ENCODE measurements at regions not wholly inside any gene's neighbourhood (a gene's known extent, or its start where the extent isn't known, plus 50 kb on each side); places are given as distances from the start of the nearest gene placed in this dataset.

- no peak overlapping the region for H3K4me3 ChIP-seq (ENCODE audit: low read depth, low read length)
- TF ChIP-seq CTCF (IDR thresholded peaks at IDR 0.05; ENCODE audit: low read depth, low read length) = no peak
These were observed 102.6 kb upstream of the CDH11 start for GRCh38 chr16:65224471-65224870.

- no peak for TF ChIP-seq CTCF (IDR thresholded peaks at IDR 0.05; ENCODE audit: low read depth, low read length)
- no peak overlapping the region for H3K4me3 ChIP-seq (ENCODE audit: low read depth, low read length)
These were observed 101.5 kb upstream of the CDH11 start for GRCh38 chr16:65223335-65223734.

DNA sequence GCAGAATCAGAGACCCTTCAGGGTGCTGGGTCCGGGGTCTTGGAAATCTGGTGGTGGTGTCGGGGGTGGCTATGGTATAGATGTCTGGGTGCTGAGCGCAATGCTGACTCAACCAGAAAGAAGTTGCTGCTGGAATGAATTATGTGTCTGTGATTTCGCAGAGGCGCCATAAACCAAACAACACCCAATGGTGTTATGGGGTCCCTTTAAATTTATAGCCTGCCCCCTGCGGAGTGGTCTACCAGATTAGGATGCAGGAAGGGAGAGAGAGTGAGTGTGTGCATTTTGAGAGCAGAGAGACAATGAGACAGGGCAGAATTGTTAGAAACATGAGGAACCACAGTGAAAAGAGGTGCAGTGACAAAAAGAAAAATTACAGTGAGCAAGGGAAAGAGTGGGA is 100.7 kb upstream of the CDH11 start:
- TF ChIP-seq CTCF (IDR thresholded peaks at IDR 0.05; ENCODE audit: low read depth, low read length) = no peak

GRCh38 chr16:65222049-65222448 is 100.2 kb upstream of the CDH11 start:
- no peak overlapping the region for H3K4me3 ChIP-seq (ENCODE audit: low read depth, low read length)
- no peak for TF ChIP-seq CTCF (IDR thresholded peaks at IDR 0.05; ENCODE audit: low read depth, low read length)

More for the DNA sequence above, 100.7 kb upstream of the CDH11 start:
- no peak overlapping the region for H3K4me3 ChIP-seq (ENCODE audit: low read depth, low read length)

GRCh38 chr16:65219786-65220185 is 97.9 kb upstream of the CDH11 start:
- H3K4me3 ChIP-seq (ENCODE audit: low read depth, low read length) = no peak overlapping the region
- TF ChIP-seq CTCF (IDR thresholded peaks at IDR 0.05; ENCODE audit: low read depth, low read length) = no peak

GRCh38 chr16:65218348-65218747 is 96.5 kb upstream of the CDH11 start:
- no peak overlapping the region for H3K4me3 ChIP-seq (ENCODE audit: low read depth, low read length)
- no peak for TF ChIP-seq CTCF (IDR thresholded peaks at IDR 0.05; ENCODE audit: low read depth, low read length)

DNA sequence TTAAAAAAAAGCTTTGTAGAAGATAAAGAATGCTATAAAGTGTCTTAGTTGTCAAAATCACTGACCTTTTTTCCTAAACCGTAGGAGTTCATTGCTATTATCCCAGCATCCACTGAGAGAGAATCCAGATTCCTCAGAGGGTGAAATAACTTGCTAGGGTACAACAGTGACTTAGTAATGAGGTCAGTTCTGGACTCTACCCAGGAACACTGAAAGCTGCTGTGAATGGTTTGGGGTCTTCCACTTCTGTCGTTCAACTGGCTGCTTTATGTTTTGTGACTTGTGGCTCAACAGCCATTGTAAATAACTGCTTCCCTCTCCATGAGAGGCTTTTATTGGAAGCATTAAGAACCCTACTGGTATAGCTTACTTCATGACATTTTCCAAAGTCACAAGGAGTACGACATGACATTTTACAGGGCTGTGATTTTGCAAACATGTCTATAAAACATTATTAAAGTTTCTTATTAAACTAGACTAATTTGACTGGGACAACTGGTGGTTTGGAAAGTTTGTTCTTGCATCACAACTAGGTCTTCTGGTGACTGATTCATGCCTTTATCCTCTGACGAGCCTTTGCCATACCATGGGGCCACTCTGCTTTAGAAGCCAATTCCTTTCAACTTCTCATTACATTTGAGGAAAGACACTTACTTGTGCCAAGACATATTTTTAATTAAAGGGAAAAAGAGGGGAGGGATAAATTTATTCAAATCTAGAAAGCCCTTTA is 92.2 kb upstream of the CDH11 start:
- no peak overlapping the region for H3K4me3 ChIP-seq (ENCODE audit: low read depth, low read length)
- TF ChIP-seq CTCF (IDR thresholded peaks at IDR 0.05; ENCODE audit: low read depth, low read length) = no peak
